H9 (cell line): ENCODE measurements at regions not wholly inside any gene's neighbourhood (a gene's known extent, or its start where the extent isn't known, plus 50 kb on each side); places are given as distances from the start of the nearest gene placed in this dataset.

ENCODE experiments used
- DNase-seq: peaks from one replicate; pipeline ENCODE4 v3.0.0-alpha.2; 2017
- H2AFZ ChIP-seq: one replicate; pipeline ENCODE4 v1.6.1; 2013; ENCODE audit warnings: mild to moderate bottlenecking, low read length, control low read depth, moderate library complexity
- H2AK5ac ChIP-seq: 2 replicates; pipeline ENCODE4 v1.6.1; 2013; ENCODE audit warnings: low read length, control low read depth, mixed read lengths; ENCODE audit not compliant: insufficient read length
- H2BK120ac ChIP-seq: one replicate; pipeline ENCODE4 v1.6.1; 2013; ENCODE audit warnings: low read depth, mild to moderate bottlenecking, low read length, control low read depth, inconsistent platforms; ENCODE audit not compliant: poor library complexity, severe bottlenecking
- H2BK12ac ChIP-seq: 2 replicates; pipeline ENCODE4 v1.6.1; 2013; ENCODE audit warnings: low read length, control low read depth, mixed read lengths, low read depth; ENCODE audit not compliant: insufficient read length
- H2BK15ac ChIP-seq: 2 replicates; pipeline ENCODE4 v1.6.1; 2013; ENCODE audit warnings: low read depth, low read length, control low read depth
- H2BK20ac ChIP-seq: one replicate; pipeline ENCODE4 v1.6.1; 2013; ENCODE audit warnings: low read depth, mild to moderate bottlenecking, low read length, control low read depth, inconsistent platforms; ENCODE audit not compliant: poor library complexity, severe bottlenecking
- H2BK5ac ChIP-seq: 2 replicates; pipeline ENCODE4 v1.6.1; 2013; ENCODE audit warnings: low read length, control low read depth, mixed read lengths; ENCODE audit not compliant: insufficient read length
- H3K14ac ChIP-seq: 2 replicates; pipeline ENCODE4 v1.6.1; 2013; ENCODE audit warnings: low read length, control low read depth; ENCODE audit not compliant: insufficient read depth
- H3K18ac ChIP-seq: 2 replicates; pipeline ENCODE4 v1.6.1; 2013; ENCODE audit warnings: low read depth, mild to moderate bottlenecking, mixed read lengths, low read length, control low read depth; ENCODE audit not compliant: insufficient read length
- H3K23ac ChIP-seq: 2 replicates; pipeline ENCODE4 v1.6.1; 2013; ENCODE audit warnings: low read length, control low read depth, mixed read lengths, low read depth; ENCODE audit not compliant: insufficient read length
- H3K23me2 ChIP-seq: 2 replicates; pipeline ENCODE4 v1.6.1; 2013; ENCODE audit warnings: low read depth, mild to moderate bottlenecking, mixed read lengths, low read length, control low read depth; ENCODE audit not compliant: insufficient read length, poor library complexity, severe bottlenecking
- H3K27ac ChIP-seq: 2 replicates; pipeline ENCODE4 v1.5.1; 2013; ENCODE audit warnings: low read length, control low read depth, mixed read lengths, low read depth; ENCODE audit not compliant: insufficient read length
- H3K27me3 ChIP-seq: 2 replicates; pipeline ENCODE4 v1.6.1; 2013; ENCODE audit warnings: low read length, control low read depth, inconsistent platforms; ENCODE audit not compliant: insufficient read depth
- H3K4ac ChIP-seq: 2 replicates; pipeline ENCODE4 v1.6.1; 2013; ENCODE audit warnings: low read depth, mild to moderate bottlenecking, control low read depth, inconsistent platforms, low read length, moderate library complexity
- H3K4me1 ChIP-seq: 2 replicates; pipeline ENCODE4 v1.6.1; 2013; ENCODE audit warnings: low read length, control low read depth, inconsistent platforms; ENCODE audit not compliant: insufficient read depth
- H3K4me2 ChIP-seq: 2 replicates; pipeline ENCODE4 v1.6.1; 2013; ENCODE audit warnings: low read length, control low read depth, mixed read lengths; ENCODE audit not compliant: insufficient read length, insufficient read depth
- H3K56ac ChIP-seq: 2 replicates; pipeline ENCODE4 v1.6.1; 2013; ENCODE audit warnings: low read depth, mild to moderate bottlenecking, mixed read lengths, low read length, control low read depth; ENCODE audit not compliant: insufficient read length
- H3K79me1 ChIP-seq: 2 replicates; pipeline ENCODE4 v1.6.1; 2013; ENCODE audit warnings: low read depth, mild to moderate bottlenecking, moderate library complexity, low read length, control low read depth, inconsistent platforms; ENCODE audit not compliant: insufficient read depth, poor library complexity, severe bottlenecking
- H3K79me2 ChIP-seq: 2 replicates; pipeline ENCODE4 v1.6.1; 2013; ENCODE audit warnings: low read length, control low read depth, inconsistent platforms; ENCODE audit not compliant: insufficient read depth
- H3K9ac ChIP-seq: 2 replicates; pipeline ENCODE4 v1.6.1; 2013; ENCODE audit warnings: low read length, control low read depth, mixed read lengths; ENCODE audit not compliant: insufficient read length; ENCODE audit errors: extremely low read depth
- H3K9me3 ChIP-seq: one replicate; pipeline ENCODE4 v1.6.1; 2013; ENCODE audit warnings: low read depth, low read length, inconsistent platforms; ENCODE audit not compliant: control insufficient read depth
- H3T11ph ChIP-seq: one replicate; pipeline ENCODE4 v1.6.1; 2013; ENCODE audit warnings: mild to moderate bottlenecking, low read length, control low read depth, inconsistent platforms
- H4K20me1 ChIP-seq: one replicate; pipeline ENCODE4 v1.6.1; 2013; ENCODE audit not compliant: control insufficient read depth, insufficient read length, insufficient read depth
- H4K5ac ChIP-seq: 2 replicates; pipeline ENCODE4 v1.6.1; 2013; ENCODE audit warnings: low read depth, mild to moderate bottlenecking, mixed read lengths, low read length, control low read depth; ENCODE audit not compliant: insufficient read length
- H4K8ac ChIP-seq: replicated peaks from 2 replicates; pipeline ENCODE4 v1.6.1; 2013; ENCODE audit warnings: low read length, control low read depth, mixed read lengths, low read depth; ENCODE audit not compliant: insufficient read length
- H4K91ac ChIP-seq: 2 replicates; pipeline ENCODE4 v1.6.1; 2013; ENCODE audit warnings: low read depth, mild to moderate bottlenecking, moderate library complexity, mixed read lengths, low read length, control low read depth; ENCODE audit not compliant: insufficient read length
- H3K27ac Mint-ChIP-seq, 3 experiments: 2 replicates in 2 of 3; 3 replicates in 1 of 3; pipeline ENCODE4 v1.8.0; 2020 to 2021; ENCODE audit warnings: mixed read lengths in 3 of 3, mild to moderate bottlenecking in 1 of 3, moderate library complexity in 1 of 3
- H3K27me3 Mint-ChIP-seq: 2 replicates; pipeline ENCODE4 v1.8.0; 2021; ENCODE audit warnings: low read depth, mild to moderate bottlenecking, moderate library complexity, mixed read lengths
- H3K36me3 Mint-ChIP-seq, 3 experiments: 2 replicates in 2 of 3; 3 replicates in 1 of 3; pipeline ENCODE4 v1.8.0; 2020 to 2021; ENCODE audit warnings: low read depth in 3 of 3, mixed read lengths in 3 of 3; ENCODE audit not compliant: insufficient read depth in 1 of 3
- H3K4me1 Mint-ChIP-seq, 2 experiments: 2 replicates each; pipeline ENCODE4 v1.8.0; 2020; ENCODE audit warnings: mixed read lengths in 2 of 2
- H3K4me3 Mint-ChIP-seq, 2 experiments: 2 replicates in 1 of 2; 3 replicates in 1 of 2; pipeline ENCODE4 v1.8.0; 2020 to 2021; ENCODE audit warnings: mild to moderate bottlenecking in 2 of 2, mixed read lengths in 2 of 2, moderate library complexity in 1 of 2
- H3K9me3 Mint-ChIP-seq, 2 experiments: 2 replicates in 1 of 2; 3 replicates in 1 of 2; pipeline ENCODE4 v1.8.0; 2020; ENCODE audit warnings: mild to moderate bottlenecking in 2 of 2, mixed read lengths in 2 of 2, moderate library complexity in 1 of 2
- CTCF ChIP-seq: fragments of 200-600 bp; sonication (generic); conservative IDR thresholded peaks from 3 replicates; pipeline ENCODE4 v1.8.0; 2021; ENCODE audit warnings: antibody characterized with exemption, mild to moderate bottlenecking
- WGBS: extraction: QIAGEN DNeasy Blood & Tissue Kit; methylation state at CpG from one replicate; pipeline ENCODE4 v1.1.7; 2013; ENCODE audit warnings: missing lambda C conversion rate, low lambda C conversion rate, mixed read lengths; ENCODE audit not compliant: insufficient read length; ENCODE audit errors: extremely low coverage; 5-methylcytosine and 5-hydroxymethylcytosine counted together

GRCh38 chr14:55781046-55781445 lies 201.0 kb downstream of the KTN1 start:
- no peaks in the 10 kb centered on the region for H3K4me1 Mint-ChIP-seq
- no peak overlapping the region for H3K23ac ChIP-seq
- no peaks in the 10 kb centered on the region for H3K79me1 ChIP-seq
- no peak overlapping the region for H3K27ac Mint-ChIP-seq
- no peak overlapping the region for H3T11ph ChIP-seq
- H4K91ac ChIP-seq = no peak overlapping the region
- no peak overlapping the region for H2BK15ac ChIP-seq
- no peak overlapping the region for H3K27ac ChIP-seq
- H3K4me3 Mint-ChIP-seq = no peak overlapping the region
- no peak overlapping the region for H4K5ac ChIP-seq
- no peaks in the 10 kb centered on the region for H3K9me3 ChIP-seq
- no peak overlapping the region for H3K18ac ChIP-seq
- H3K79me2 ChIP-seq = no peaks in the 10 kb centered on the region
- H4K8ac ChIP-seq = no peak overlapping the region
- H3K9ac ChIP-seq = no peak overlapping the region
- H3K27me3 ChIP-seq = no peaks in the 10 kb centered on the region
- no peak for TF ChIP-seq CTCF
- no peaks in the 10 kb centered on the region for H4K20me1 ChIP-seq
- no peaks in the 10 kb centered on the region for H3K4me1 ChIP-seq
- H2BK120ac ChIP-seq = no peak overlapping the region
- no peaks in the 10 kb centered on the region for H3K23me2 ChIP-seq
- no peak overlapping the region for H2BK20ac ChIP-seq
- H3K4ac ChIP-seq = no peak overlapping the region
- no peak overlapping the region for H2BK5ac ChIP-seq
- no peak overlapping the region for H2AK5ac ChIP-seq
- H3K56ac ChIP-seq = no peak overlapping the region
- no peak for DNase-seq
- H3K36me3 Mint-ChIP-seq = no peaks in the 10 kb centered on the region
- H2BK12ac ChIP-seq = no peak overlapping the region
- H3K27me3 Mint-ChIP-seq = 0 out of 2 replicates have a peak, but pooled peaks cover 3% of the 10 kb centered on the region
- WGBS = no CpG with 5 or more reads among the region's 5 CpGs
- H3K14ac ChIP-seq = no peak overlapping the region
- no peak overlapping the region for H2AFZ ChIP-seq
- no peaks in the 10 kb centered on the region for H3K9me3 Mint-ChIP-seq
- no peak overlapping the region for H3K4me2 ChIP-seq
